ENCODE measurements at regions not wholly inside any gene's neighbourhood (a gene's known extent, or its start where the extent isn't known, plus 50 kb on each side); places are given as distances from the start of the nearest gene placed in this dataset.

DNA sequence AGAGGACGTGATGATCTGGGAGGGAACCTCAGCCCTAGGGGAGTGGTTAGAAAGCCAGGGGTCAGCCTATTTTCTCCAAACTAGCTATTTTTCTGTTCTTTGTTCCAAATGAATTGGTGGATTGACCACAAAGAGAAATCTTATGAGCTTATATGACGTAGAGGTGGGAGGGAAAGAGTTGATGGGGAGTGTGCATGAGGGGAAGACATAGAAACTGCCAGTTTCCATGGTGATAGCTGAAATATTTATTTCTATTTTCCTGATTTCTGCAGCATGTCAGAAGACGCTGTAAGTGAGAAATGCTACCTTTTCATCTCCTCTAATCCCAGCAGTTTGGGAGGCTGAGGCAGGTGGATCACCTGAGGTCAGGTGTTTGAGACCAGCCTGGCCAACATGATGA, 51.4 kb upstream of the CISTR start:
- no peak for DNase-seq
- no peak overlapping the region for H3K9ac ChIP-seq (ENCODE audit: low read depth, low read length)
- no peak overlapping the region for H2AFZ ChIP-seq (ENCODE audit: low read depth, low read length)
- H3K9me3 ChIP-seq (ENCODE audit: insufficient read depth, low read length, severe bottlenecking): no peaks in the 10 kb centered on the region
- no peaks in the 10 kb centered on the region for H3K79me2 ChIP-seq (ENCODE audit: insufficient read depth, low read length)
- H3K4me3 ChIP-seq (ENCODE audit: low read depth in 1 of 2, low read length in 2 of 2): no peak overlapping the region
- no peak for ATAC-seq (ENCODE audit: insufficient read depth, low read depth)
- H3K4me1 ChIP-seq (ENCODE audit: insufficient read depth, low read length): no peaks in the 10 kb centered on the region
- H3K4me2 ChIP-seq (ENCODE audit: insufficient read depth, low read length): no peak overlapping the region
- no peak overlapping the region for H3K27ac ChIP-seq (ENCODE audit: low read length)
- H3K27me3 ChIP-seq (ENCODE audit: insufficient read depth, low read length, poor library complexity): peaks cover 43% of the 10 kb centered on the region
- TF ChIP-seq EZH2 (IDR thresholded peaks at IDR 0.05; ENCODE audit: borderline replicate concordance, low read depth, low read length, severe bottlenecking): no peak
- TF ChIP-seq, protein P1, sequence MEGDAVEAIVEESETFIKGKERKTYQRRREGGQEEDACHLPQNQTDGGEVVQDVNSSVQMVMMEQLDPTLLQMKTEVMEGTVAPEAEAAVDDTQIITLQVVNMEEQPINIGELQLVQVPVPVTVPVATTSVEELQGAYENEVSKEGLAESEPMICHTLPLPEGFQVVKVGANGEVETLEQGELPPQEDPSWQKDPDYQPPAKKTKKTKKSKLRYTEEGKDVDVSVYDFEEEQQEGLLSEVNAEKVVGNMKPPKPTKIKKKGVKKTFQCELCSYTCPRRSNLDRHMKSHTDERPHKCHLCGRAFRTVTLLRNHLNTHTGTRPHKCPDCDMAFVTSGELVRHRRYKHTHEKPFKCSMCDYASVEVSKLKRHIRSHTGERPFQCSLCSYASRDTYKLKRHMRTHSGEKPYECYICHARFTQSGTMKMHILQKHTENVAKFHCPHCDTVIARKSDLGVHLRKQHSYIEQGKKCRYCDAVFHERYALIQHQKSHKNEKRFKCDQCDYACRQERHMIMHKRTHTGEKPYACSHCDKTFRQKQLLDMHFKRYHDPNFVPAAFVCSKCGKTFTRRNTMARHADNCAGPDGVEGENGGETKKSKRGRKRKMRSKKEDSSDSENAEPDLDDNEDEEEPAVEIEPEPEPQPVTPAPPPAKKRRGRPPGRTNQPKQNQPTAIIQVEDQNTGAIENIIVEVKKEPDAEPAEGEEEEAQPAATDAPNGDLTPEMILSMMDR (IDR thresholded peaks at IDR 0.05; ENCODE audit: borderline replicate concordance, extremely low read depth, low read length, poor library complexity, severe bottlenecking): no peak
- H4K20me1 ChIP-seq (ENCODE audit: insufficient read depth, low read length): no peaks in the 10 kb centered on the region
- H3K36me3 ChIP-seq (ENCODE audit: insufficient read depth, low read length): no peaks in the 10 kb centered on the region

DNA sequence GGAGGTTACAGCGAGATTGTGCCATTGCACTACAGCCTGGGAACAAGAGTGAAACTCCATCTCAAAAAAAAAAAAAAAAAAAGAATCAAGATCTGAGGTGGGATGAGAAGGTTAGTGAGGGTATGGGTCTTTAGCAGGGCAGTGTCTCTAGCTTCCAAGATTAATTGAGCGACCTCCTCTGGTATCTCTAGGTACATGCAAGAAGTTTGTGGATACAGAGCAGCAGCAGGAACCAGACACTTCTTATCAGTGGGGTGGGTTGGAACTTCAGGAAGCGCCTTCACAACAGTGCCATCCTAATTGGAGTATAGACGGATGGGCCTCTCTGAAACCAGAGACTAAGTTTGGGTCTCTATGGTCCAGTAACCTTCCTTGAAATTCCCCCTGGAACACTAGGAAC, 51.9 kb upstream of the CISTR start:
- no peaks in the 10 kb centered on the region for H4K20me1 ChIP-seq (ENCODE audit: insufficient read depth, low read length)
- no peaks in the 10 kb centered on the region for H3K79me2 ChIP-seq (ENCODE audit: insufficient read depth, low read length)
- H3K27ac ChIP-seq (ENCODE audit: low read length): no peak overlapping the region
- ATAC-seq (ENCODE audit: insufficient read depth, low read depth) (no peak), DNase-seq (no peak)
- no peaks in the 10 kb centered on the region for H3K36me3 ChIP-seq (ENCODE audit: insufficient read depth, low read length)
- no peak overlapping the region for H3K9ac ChIP-seq (ENCODE audit: low read depth, low read length)
- H3K4me3 ChIP-seq (ENCODE audit: low read depth in 1 of 2, low read length in 2 of 2): no peak overlapping the region
- no peaks in the 10 kb centered on the region for H3K9me3 ChIP-seq (ENCODE audit: insufficient read depth, low read length, severe bottlenecking)
- no peak for TF ChIP-seq EZH2 (IDR thresholded peaks at IDR 0.05; ENCODE audit: borderline replicate concordance, low read depth, low read length, severe bottlenecking)
- no peaks in the 10 kb centered on the region for H3K4me1 ChIP-seq (ENCODE audit: insufficient read depth, low read length)
- peaks cover 43% of the 10 kb centered on the region for H3K27me3 ChIP-seq (ENCODE audit: insufficient read depth, low read length, poor library complexity)
- H2AFZ ChIP-seq (ENCODE audit: low read depth, low read length): no peak overlapping the region
- H3K4me2 ChIP-seq (ENCODE audit: insufficient read depth, low read length): no peak overlapping the region

DNA sequence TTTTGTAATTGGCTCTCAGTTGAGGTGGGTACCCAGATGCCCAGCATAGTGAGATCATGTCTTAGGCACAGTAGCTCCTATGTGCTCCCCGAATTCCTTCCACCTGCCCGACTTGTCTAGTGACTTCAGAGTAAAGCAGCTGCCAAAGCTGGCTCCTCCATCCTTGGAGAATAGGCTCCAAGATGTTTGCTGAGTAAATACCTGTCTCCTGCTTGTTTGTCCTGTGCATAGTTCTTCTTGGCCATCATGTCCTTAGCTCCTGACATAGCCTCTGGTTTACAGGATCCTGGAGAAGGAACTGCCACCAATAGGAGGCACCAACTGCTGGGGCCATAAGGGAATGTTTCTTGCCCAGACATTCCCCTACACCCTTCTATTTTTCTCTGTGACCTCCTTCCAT, 52.6 kb upstream of the CISTR start:
- no peak overlapping the region for H3K4me3 ChIP-seq (ENCODE audit: low read depth in 1 of 2, low read length in 2 of 2)
- H4K20me1 ChIP-seq (ENCODE audit: insufficient read depth, low read length): no peaks in the 10 kb centered on the region
- no peaks in the 10 kb centered on the region for H3K9me3 ChIP-seq (ENCODE audit: insufficient read depth, low read length, severe bottlenecking)
- ATAC-seq (ENCODE audit: insufficient read depth, low read depth) (no peak), DNase-seq (no peak)
- H3K4me1 ChIP-seq (ENCODE audit: insufficient read depth, low read length): no peaks in the 10 kb centered on the region
- no peak overlapping the region for H3K27ac ChIP-seq (ENCODE audit: low read length)
- H3K9ac ChIP-seq (ENCODE audit: low read depth, low read length): no peak overlapping the region
- no peaks in the 10 kb centered on the region for H3K79me2 ChIP-seq (ENCODE audit: insufficient read depth, low read length)
- no peak overlapping the region for H3K4me2 ChIP-seq (ENCODE audit: insufficient read depth, low read length)
- H3K36me3 ChIP-seq (ENCODE audit: insufficient read depth, low read length): no peaks in the 10 kb centered on the region
- no peak overlapping the region for H2AFZ ChIP-seq (ENCODE audit: low read depth, low read length)
- no peak for TF ChIP-seq EZH2 (IDR thresholded peaks at IDR 0.05; ENCODE audit: borderline replicate concordance, low read depth, low read length, severe bottlenecking)
- TF ChIP-seq, protein P1 (IDR thresholded peaks at IDR 0.05; ENCODE audit: borderline replicate concordance, extremely low read depth, low read length, poor library complexity, severe bottlenecking): no peak
- H3K27me3 ChIP-seq (ENCODE audit: insufficient read depth, low read length, poor library complexity): peaks cover 36% of the 10 kb centered on the region

DNA sequence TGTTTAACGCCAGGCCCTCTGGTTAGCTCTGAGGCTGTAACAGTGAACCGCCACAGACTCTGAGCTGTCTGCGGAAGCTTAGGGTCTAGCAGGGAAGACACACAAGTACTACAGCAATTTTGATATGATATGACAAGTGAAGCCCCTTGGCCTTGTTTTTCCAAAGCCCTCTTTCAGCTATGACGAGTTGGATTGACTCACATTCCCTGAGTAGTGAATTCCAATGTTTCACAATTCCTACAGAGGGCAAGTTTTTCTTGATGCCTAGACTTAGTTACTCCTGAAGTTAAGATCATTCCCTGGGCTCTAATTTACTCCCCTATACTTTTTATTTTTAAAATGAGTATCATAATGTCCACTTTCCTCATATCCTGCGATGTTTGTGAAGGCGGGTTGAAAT, 53.3 kb upstream of the CISTR start:
- H3K9me3 ChIP-seq (ENCODE audit: insufficient read depth, low read length, severe bottlenecking): no peaks in the 10 kb centered on the region
- no peaks in the 10 kb centered on the region for H3K4me1 ChIP-seq (ENCODE audit: insufficient read depth, low read length)
- no peak overlapping the region for H3K9ac ChIP-seq (ENCODE audit: low read depth, low read length)
- DNase-seq (no peak), ATAC-seq (ENCODE audit: insufficient read depth, low read depth) (no peak)
- no peaks in the 10 kb centered on the region for H3K36me3 ChIP-seq (ENCODE audit: insufficient read depth, low read length)
- no peak for TF ChIP-seq EZH2 (IDR thresholded peaks at IDR 0.05; ENCODE audit: borderline replicate concordance, low read depth, low read length, severe bottlenecking)
- TF ChIP-seq, protein P1 (IDR thresholded peaks at IDR 0.05; ENCODE audit: borderline replicate concordance, extremely low read depth, low read length, poor library complexity, severe bottlenecking): no peak
- no peaks in the 10 kb centered on the region for H4K20me1 ChIP-seq (ENCODE audit: insufficient read depth, low read length)
- no peak overlapping the region for H3K27ac ChIP-seq (ENCODE audit: low read length)
- H3K4me2 ChIP-seq (ENCODE audit: insufficient read depth, low read length): no peak overlapping the region
- H3K79me2 ChIP-seq (ENCODE audit: insufficient read depth, low read length): no peaks in the 10 kb centered on the region
- H3K27me3 ChIP-seq (ENCODE audit: insufficient read depth, low read length, poor library complexity): peaks cover 37% of the 10 kb centered on the region
- no peak overlapping the region for H3K4me3 ChIP-seq (ENCODE audit: low read depth in 1 of 2, low read length in 2 of 2)
- no peak overlapping the region for H2AFZ ChIP-seq (ENCODE audit: low read depth, low read length)

All from DND-41 (cell line).